HepG2 (cell line): ENCODE measurements at regions not wholly inside any gene's neighbourhood (a gene's known extent, or its start where the extent isn't known, plus 50 kb on each side); places are given as distances from the start of the nearest gene placed in this dataset.

Experiments used
- ATAC-seq: fragments of 200-7000 bp; cut with Tn5 transposase; 3 replicates; pipeline ENCODE4 v1.9.1; 2020; ENCODE audit warnings: mild to moderate bottlenecking, moderate library complexity
- BruUV-seq: library from RNA; stranded (reverse); fragments of 400-500 nt; replicated peaks from 2 replicates; lab custom pipeline; 2021; lab: Mats Ljungman, UMichigan
- CTCF ChIA-PET: fragments of 300-600 bp; formaldehyde crosslinking; extraction: SDS; loops from one replicate; lab custom pipeline; 2021; ENCODE audit warnings: low total read pairs, inconsistent platforms, low intra/inter-chr PET ratio; lab: Yijun Ruan, JAX
- POLR2A ChIA-PET: fragments of 350-600 bp; sonication (Branson Sonifier 250); formaldehyde crosslinking; loops from one replicate; lab custom pipeline; 2020; ENCODE audit warnings: antibody characterized with exemption, inconsistent platforms; lab: Yijun Ruan, JAX
- DNase-seq: peaks from one replicate; pipeline ENCODE4 v3.0.0-alpha.2; 2015; ENCODE audit warnings: low spot score
- FAIRE-seq: peaks from 3 replicates; lab custom pipeline; 2011; peaks lifted over from hg19 to GRCh38; lab: Jason Lieb, UNC
- H2AFZ ChIP-seq: one replicate; pipeline ENCODE4 v1.6.1; 2011; ENCODE audit warnings: low read length, inconsistent platforms
- H3K27ac ChIP-seq: fragments of 300-600 bp; 3 replicates; pipeline ENCODE4 v1.8.0; 2011; ENCODE audit warnings: mixed run types, mild to moderate bottlenecking, mixed read lengths, low read length, inconsistent platforms; ENCODE audit not compliant: insufficient read depth; ENCODE audit errors: extremely low read length
- H3K27me3 ChIP-seq, 2 experiments: fragments of 200-600 bp in 1 of 2; 2 replicates in 1 of 2; 3 replicates in 1 of 2; pipeline versions ENCODE4 v1.6.0 to v1.8.0; 2011; ENCODE audit warnings: low read length in 2 of 2, mild to moderate bottlenecking in 2 of 2, moderate library complexity in 2 of 2, inconsistent platforms in 1 of 2; ENCODE audit not compliant: insufficient read depth in 2 of 2, control insufficient read depth in 1 of 2
- H3K36me3 ChIP-seq, 2 experiments: fragments of 200-600 bp in 1 of 2; replicated peaks in 1 of 2; 2 replicates in 1 of 2; 3 replicates in 1 of 2; pipeline versions ENCODE4 v1.5.1 to v1.8.0; 2011; ENCODE audit warnings: low read length in 2 of 2, inconsistent platforms in 1 of 2; ENCODE audit not compliant: insufficient read depth in 2 of 2, control insufficient read depth in 1 of 2
- H3K4me1 ChIP-seq: 2 replicates; pipeline ENCODE4 v1.5.1; 2012; ENCODE audit warnings: low read length, inconsistent platforms; ENCODE audit not compliant: insufficient read depth
- H3K4me2 ChIP-seq: 2 replicates; pipeline ENCODE4 v1.6.0; 2011; ENCODE audit warnings: low read depth, low read length, inconsistent platforms
- H3K4me3 ChIP-seq, 3 experiments: fragments of 200-600 bp in 1 of 3; sonication (generic), shearing (Covaris generic) in 1 of 3; replicated peaks in 1 of 3; 2 replicates each; pipeline ENCODE4 v1.5.1; 2011 to 2016; ENCODE audit warnings: low read length in 3 of 3, inconsistent platforms in 2 of 3, low read depth in 2 of 3, mild to moderate bottlenecking in 2 of 3, control low read depth in 1 of 3, mixed read lengths in 1 of 3; ENCODE audit not compliant: insufficient read depth in 1 of 3
- H3K79me2 ChIP-seq: one replicate; pipeline ENCODE4 v1.6.1; 2011; ENCODE audit warnings: low read length, inconsistent platforms; ENCODE audit not compliant: insufficient read depth
- H3K9ac ChIP-seq: 2 replicates; pipeline ENCODE4 v1.6.0; 2011; ENCODE audit warnings: mild to moderate bottlenecking, low read depth, low read length, inconsistent platforms; ENCODE audit not compliant: insufficient read depth
- H3K9me3 ChIP-seq: 2 replicates; pipeline ENCODE4 v1.5.1; 2012; ENCODE audit warnings: mild to moderate bottlenecking, low read length
- H4K20me1 ChIP-seq: 2 replicates; pipeline ENCODE4 v1.6.0; 2011; ENCODE audit warnings: inconsistent platforms, mild to moderate bottlenecking, low read length, moderate library complexity; ENCODE audit not compliant: insufficient read depth
- FOXA1 ChIP-seq, 2 experiments: fragments of 450-650 bp in 1 of 2; sonication (generic) in 1 of 2; formaldehyde crosslinking in 1 of 2; IDR thresholded peaks; 2 replicates each; pipeline versions ENCODE4 v1.4.0 to v1.6.1; 2016 to 2020; ENCODE audit warnings: missing genetic modification reagents in 1 of 2
- HOXD1 ChIP-seq: sonication (generic); formaldehyde crosslinking; IDR thresholded peaks from 2 replicates; pipeline ENCODE4 v1.5.0; 2020; ENCODE audit warnings: missing genetic modification reagents
- MED13 ChIP-seq: sonication (generic); formaldehyde crosslinking; IDR thresholded peaks from 2 replicates; pipeline ENCODE4 v1.5.0; 2020; ENCODE audit warnings: missing genetic modification reagents
- ZFP1 ChIP-seq: IDR thresholded peaks from 2 replicates; pipeline ENCODE4 v1.6.1; 2016
- ZMYM4 ChIP-seq: sonication (generic); formaldehyde crosslinking; IDR thresholded peaks from 2 replicates; pipeline ENCODE4 v1.8.1; 2023; ENCODE audit warnings: mild to moderate bottlenecking, missing genetic modification reagents
- ZNF772 ChIP-seq: sonication (generic); formaldehyde crosslinking; IDR thresholded peaks from 2 replicates; pipeline ENCODE4 v1.5.0; 2020; ENCODE audit warnings: mild to moderate bottlenecking, missing genetic modification reagents
- ZNF776 ChIP-seq: sonication (generic); formaldehyde crosslinking; IDR thresholded peaks from 2 replicates; pipeline ENCODE4 v1.4.0; 2020; ENCODE audit warnings: mild to moderate bottlenecking, missing genetic modification reagents
- WGBS: methylation state at CpG from one replicate; pipeline ENCODE4 v1.1.6; 2017; ENCODE audit warnings: low lambda C conversion rate; 5-methylcytosine and 5-hydroxymethylcytosine counted together
- in situ Hi-C: cut with HindIII; loops from 2 replicates; pipeline ENCODE4 v1.10.0; 2017; ENCODE audit warnings: low pct_unique_long_range_greater_than_20kb; ENCODE audit not compliant: extremely low pct_ligation_motif_present
- intact Hi-C: fragments of 100-400 bp; cut with micrococcal nuclease; formaldehyde crosslinking; loops from one replicate; pipeline ENCODE4 v1.10.0; 2022; ENCODE audit not compliant: unreplicated experiment
- TF ChIP-seq, protein P1 (sequence below): sonication (generic); formaldehyde crosslinking; IDR thresholded peaks from 2 replicates; pipeline ENCODE4 v1.4.0; 2020; ENCODE audit warnings: low read depth, mild to moderate bottlenecking, missing genetic modification reagents
- TF ChIP-seq, protein P2 (sequence below): sonication (generic); formaldehyde crosslinking; IDR thresholded peaks from 2 replicates; pipeline ENCODE4 v1.4.0; 2020; ENCODE audit warnings: missing genetic modification reagents
- TF ChIP-seq, protein P3 (sequence below): IDR thresholded peaks from 2 replicates; pipeline ENCODE4 v1.6.1; 2016; ENCODE audit warnings: missing genetic modification reagents, missing compliant biosample characterization
- TF ChIP-seq, protein P4 (sequence below): IDR thresholded peaks from 2 replicates; pipeline ENCODE4 v1.6.1; 2016; ENCODE audit warnings: missing biosample characterization, missing genetic modification reagents, low read depth

DNA sequence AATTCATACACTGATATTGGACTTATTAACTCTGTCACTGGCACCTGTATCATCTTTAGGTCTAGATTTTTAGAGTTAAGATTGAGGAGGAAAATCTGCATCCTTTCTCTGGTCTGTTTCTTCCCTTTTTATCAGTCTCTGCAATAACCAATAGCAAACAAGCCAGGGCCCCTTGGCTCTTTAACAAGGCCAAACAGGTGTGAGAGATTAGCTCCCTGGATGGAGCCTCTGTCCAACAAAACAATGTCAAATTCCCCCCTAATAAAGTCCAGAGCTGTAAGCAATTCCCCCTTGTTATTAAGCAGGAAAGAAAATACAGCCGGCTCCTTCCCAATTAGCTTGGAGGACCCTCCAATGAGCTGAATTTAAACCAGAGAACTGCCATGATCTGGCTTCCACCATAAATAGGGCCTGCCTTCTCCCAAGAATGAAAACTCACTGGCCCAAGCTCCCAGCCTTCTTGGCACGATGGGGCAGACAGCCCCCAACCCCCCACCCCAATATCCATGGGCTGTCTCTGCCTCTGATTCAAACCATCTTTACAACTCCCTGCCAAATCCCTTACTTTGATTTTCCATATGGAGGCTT, 56.1 kb upstream of the SOX9 start:
- CTCF ChIA-PET: no interaction called here

DNA sequence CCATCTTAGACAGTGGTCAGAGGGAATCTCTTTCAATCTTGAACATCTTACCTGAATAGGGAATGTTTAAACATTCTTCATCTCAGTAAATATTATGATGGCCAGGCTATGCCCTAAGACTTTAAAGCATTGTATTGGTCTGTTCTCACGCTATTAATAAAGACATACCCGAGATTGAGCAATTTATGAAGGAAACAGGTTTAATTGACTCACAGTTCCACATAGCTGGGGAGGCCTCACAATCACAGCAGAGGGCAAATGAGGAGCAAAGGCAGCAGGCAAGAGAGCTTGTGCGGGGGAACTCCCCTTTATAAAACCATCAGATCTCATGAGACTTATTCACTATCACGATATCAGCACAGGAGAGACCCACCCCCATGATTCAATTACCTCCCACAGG, 55.3 kb upstream of the SOX9 start:
- H3K9me3 ChIP-seq: no peaks in the 10 kb centered on the region
- 25% methylated on average over 4 of the region's 4 CpGs for WGBS
- TF ChIP-seq ZFP1 (CRISPR knock-in tag) (no peak), ZNF776 (no peak), MED13 (CRISPR knock-in tag) (no peak), ZMYM4 (CRISPR knock-in tag) (no peak), FOXA1 (IDR thresholded peaks at IDR 0.05) (no peak), FOXA1 (CRISPR knock-in tag; IDR thresholded peaks at IDR 0.05) (no peak)
- TF ChIP-seq, protein P1, sequence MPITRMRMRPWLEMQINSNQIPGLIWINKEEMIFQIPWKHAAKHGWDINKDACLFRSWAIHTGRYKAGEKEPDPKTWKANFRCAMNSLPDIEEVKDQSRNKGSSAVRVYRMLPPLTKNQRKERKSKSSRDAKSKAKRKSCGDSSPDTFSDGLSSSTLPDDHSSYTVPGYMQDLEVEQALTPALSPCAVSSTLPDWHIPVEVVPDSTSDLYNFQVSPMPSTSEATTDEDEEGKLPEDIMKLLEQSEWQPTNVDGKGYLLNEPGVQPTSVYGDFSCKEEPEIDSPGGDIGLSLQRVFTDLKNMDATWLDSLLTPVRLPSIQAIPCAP (CRISPR knock-in tag): no peak
- TF ChIP-seq, protein P2, sequence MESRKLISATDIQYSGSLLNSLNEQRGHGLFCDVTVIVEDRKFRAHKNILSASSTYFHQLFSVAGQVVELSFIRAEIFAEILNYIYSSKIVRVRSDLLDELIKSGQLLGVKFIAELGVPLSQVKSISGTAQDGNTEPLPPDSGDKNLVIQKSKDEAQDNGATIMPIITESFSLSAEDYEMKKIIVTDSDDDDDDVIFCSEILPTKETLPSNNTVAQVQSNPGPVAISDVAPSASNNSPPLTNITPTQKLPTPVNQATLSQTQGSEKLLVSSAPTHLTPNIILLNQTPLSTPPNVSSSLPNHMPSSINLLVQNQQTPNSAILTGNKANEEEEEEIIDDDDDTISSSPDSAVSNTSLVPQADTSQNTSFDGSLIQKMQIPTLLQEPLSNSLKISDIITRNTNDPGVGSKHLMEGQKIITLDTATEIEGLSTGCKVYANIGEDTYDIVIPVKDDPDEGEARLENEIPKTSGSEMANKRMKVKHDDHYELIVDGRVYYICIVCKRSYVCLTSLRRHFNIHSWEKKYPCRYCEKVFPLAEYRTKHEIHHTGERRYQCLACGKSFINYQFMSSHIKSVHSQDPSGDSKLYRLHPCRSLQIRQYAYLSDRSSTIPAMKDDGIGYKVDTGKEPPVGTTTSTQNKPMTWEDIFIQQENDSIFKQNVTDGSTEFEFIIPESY (CRISPR knock-in tag): no peak

More for the DNA sequence above, 56.1 kb upstream of the SOX9 start:
- no peaks in the 10 kb centered on the region for H3K9me3 ChIP-seq
- no peak overlapping the region for H3K27ac ChIP-seq
- no peaks in the 10 kb centered on the region for H3K27me3 ChIP-seq
- H3K4me1 ChIP-seq: no peaks in the 10 kb centered on the region
- H3K79me2 ChIP-seq: no peaks in the 10 kb centered on the region
- H3K4me3 ChIP-seq: no peak overlapping the region
- H2AFZ ChIP-seq: no peak overlapping the region
- H3K36me3 ChIP-seq: no peaks in the 10 kb centered on the region
- no peaks in the 10 kb centered on the region for H4K20me1 ChIP-seq
- POLR2A ChIA-PET: no interaction called here
- no peak for TF ChIP-seq ZNF772 (CRISPR knock-in tag)
- TF ChIP-seq HOXD1 (CRISPR knock-in tag): no peak
- TF ChIP-seq, protein P3, sequence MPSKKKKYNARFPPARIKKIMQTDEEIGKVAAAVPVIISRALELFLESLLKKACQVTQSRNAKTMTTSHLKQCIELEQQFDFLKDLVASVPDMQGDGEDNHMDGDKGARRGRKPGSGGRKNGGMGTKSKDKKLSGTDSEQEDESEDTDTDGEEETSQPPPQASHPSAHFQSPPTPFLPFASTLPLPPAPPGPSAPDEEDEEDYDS (CRISPR knock-in tag): no peak
- TF ChIP-seq, protein P4, sequence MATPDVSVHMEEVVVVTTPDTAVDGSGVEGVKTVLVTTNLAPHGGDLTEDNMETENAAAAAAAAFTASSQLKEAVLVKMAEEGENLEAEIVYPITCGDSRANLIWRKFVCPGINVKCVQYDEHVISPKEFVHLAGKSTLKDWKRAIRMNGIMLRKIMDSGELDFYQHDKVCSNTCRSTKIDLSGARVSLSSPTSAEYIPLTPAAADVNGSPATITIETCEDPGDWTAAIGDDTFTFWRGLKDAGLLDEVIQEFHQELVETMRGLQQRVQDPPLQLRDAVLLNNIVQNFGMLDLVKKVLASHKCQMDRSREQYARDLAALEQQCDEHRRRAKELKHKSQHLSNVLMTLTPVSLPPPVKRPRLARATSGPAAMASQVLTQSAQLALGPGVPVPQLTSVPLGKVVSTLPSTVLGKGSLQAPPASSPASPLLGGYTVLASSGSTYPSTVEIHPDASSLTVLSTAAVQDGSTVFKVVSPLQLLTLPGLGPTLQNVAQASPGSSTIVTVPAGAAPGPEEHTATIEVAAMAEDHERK (CRISPR knock-in tag): no peak
- TF ChIP-seq, all 625 proteins: peak for 0
- ATAC-seq (no peak), DNase-seq (no peak), FAIRE-seq (no peak)
- WGBS: 48% methylated on average over 2 of the region's 2 CpGs
- no TSS peak for BruUV-seq
- intact Hi-C loops (no loop called here), in situ Hi-C loops (no loop called here)
- Histone ChIP-seq H3K9ac (no peak overlapping the region), H3K4me2 (no peak overlapping the region)

More for the DNA sequence above, 55.3 kb upstream of the SOX9 start:
- no peak for DNase-seq
- Histone ChIP-seq H3K9ac (no peak overlapping the region), H3K4me3 (no peak overlapping the region), H4K20me1 (no peaks in the 10 kb centered on the region), H3K79me2 (no peaks in the 10 kb centered on the region), H2AFZ (no peak overlapping the region), H3K27ac (no peak overlapping the region), H3K4me2 (no peak overlapping the region), H3K27me3 (no peaks in the 10 kb centered on the region; a peak in 1 of 5 replicates), H3K4me1 (no peaks in the 10 kb centered on the region), H3K36me3 (no peaks in the 10 kb centered on the region)
- CTCF ChIA-PET: no interaction called here
- in situ Hi-C loops: no loop called here
- intact Hi-C loops: no loop called here
- POLR2A ChIA-PET: no interaction called here
- ATAC-seq: no peak
- no TSS peak for BruUV-seq
- no peak for FAIRE-seq
